Type B pancreatic cell (in vitro differentiated cells): ENCODE measurements at regions not wholly inside any gene's neighbourhood (a gene's known extent, or its start where the extent isn't known, plus 50 kb on each side); places are given as distances from the start of the nearest gene placed in this dataset.

Experiments used
- DNase-seq: peaks from one replicate; pipeline ENCODE4 v3.0.0; 2021; ENCODE audit warnings: mixed read lengths; ENCODE audit not compliant: unreplicated experiment; ENCODE audit errors: extremely low spot score
- H3K27ac Mint-ChIP-seq: 2 replicates; pipeline ENCODE4 v1.8.0; 2021; ENCODE audit warnings: mild to moderate bottlenecking, mixed read lengths
- H3K27me3 Mint-ChIP-seq: 2 replicates; pipeline ENCODE4 v1.8.0; 2021; ENCODE audit warnings: mixed read lengths
- H3K36me3 Mint-ChIP-seq: 2 replicates; pipeline ENCODE4 v1.8.0; 2021; ENCODE audit warnings: mixed read lengths
- H3K4me1 Mint-ChIP-seq: one replicate; pipeline ENCODE4 v1.8.0; 2021; ENCODE audit warnings: mixed read lengths; ENCODE audit not compliant: unreplicated experiment
- H3K4me3 Mint-ChIP-seq: 2 replicates; pipeline ENCODE4 v1.8.0; 2021; ENCODE audit warnings: mild to moderate bottlenecking, mixed read lengths
- H3K9me3 Mint-ChIP-seq: 2 replicates; pipeline ENCODE4 v1.8.0; 2021; ENCODE audit warnings: mixed read lengths
- CTCF ChIP-seq: fragments of 200-600 bp; sonication (generic); conservative IDR thresholded peaks from 2 replicates; pipeline ENCODE4 v1.5.0; 2021; ENCODE audit warnings: antibody characterized with exemption, mild to moderate bottlenecking

- Mint-ChIP-seq H3K27ac (no peak overlapping the region), H3K4me1 (no peaks in the 10 kb centered on the region), H3K9me3 (peaks cover 7% of the 10 kb centered on the region), H3K36me3 (peaks cover 8% of the 10 kb centered on the region), H3K4me3 (no peak overlapping the region), H3K27me3 (no peaks in the 10 kb centered on the region)
- DNase-seq, result no peak
- TF ChIP-seq CTCF, result no peak
Observed at GRCh38 chr12:24306001-24306400, 356.5 kb upstream of the SOX5 start.

- TF ChIP-seq CTCF, result no peak
- Mint-ChIP-seq H3K27ac (no peak overlapping the region), H3K4me3 (no peak overlapping the region), H3K27me3 (no peaks in the 10 kb centered on the region), H3K4me1 (no peaks in the 10 kb centered on the region), H3K36me3 (peaks cover 8% of the 10 kb centered on the region), H3K9me3 (peaks cover 7% of the 10 kb centered on the region)
- no peak for DNase-seq
Observed at GRCh38 chr12:24304285-24304684, 354.8 kb upstream of the SOX5 start.

GRCh38 chr12:24302708-24303107, 353.2 kb upstream of the SOX5 start:
- Mint-ChIP-seq H3K4me3 (no peak overlapping the region), H3K4me1 (no peaks in the 10 kb centered on the region), H3K9me3 (peaks cover 7% of the 10 kb centered on the region), H3K36me3 (peaks cover 8% of the 10 kb centered on the region), H3K27ac (no peak overlapping the region), H3K27me3 (no peaks in the 10 kb centered on the region)
- no peak for TF ChIP-seq CTCF
- DNase-seq, result no peak

GRCh38 chr12:24297516-24297915, 348.0 kb upstream of the SOX5 start:
- Mint-ChIP-seq H3K4me3 (no peak overlapping the region), H3K27ac (no peak overlapping the region), H3K9me3 (no peaks in the 10 kb centered on the region), H3K4me1 (no peaks in the 10 kb centered on the region), H3K36me3 (no peaks in the 10 kb centered on the region), H3K27me3 (no peaks in the 10 kb centered on the region)
- no peak for TF ChIP-seq CTCF
- DNase-seq, result no peak

GRCh38 chr12:24293549-24293948, 344.1 kb upstream of the SOX5 start:
- Mint-ChIP-seq H3K9me3 (no peaks in the 10 kb centered on the region), H3K4me1 (no peaks in the 10 kb centered on the region), H3K27ac (no peak overlapping the region), H3K4me3 (no peak overlapping the region), H3K36me3 (no peaks in the 10 kb centered on the region), H3K27me3 (no peaks in the 10 kb centered on the region)
- DNase-seq, result no peak
- no peak for TF ChIP-seq CTCF

- Mint-ChIP-seq H3K9me3 (peaks cover 6% of the 10 kb centered on the region), H3K27ac (no peak overlapping the region), H3K27me3 (no peaks in the 10 kb centered on the region), H3K36me3 (peaks cover 5% of the 10 kb centered on the region), H3K4me3 (no peak overlapping the region), H3K4me1 (no peaks in the 10 kb centered on the region)
- DNase-seq, result no peak
- TF ChIP-seq CTCF, result no peak
Observed at GRCh38 chr12:24287963-24288362, 338.5 kb upstream of the SOX5 start.
